IPS-11a (cell line): ENCODE measurements at regions not wholly inside any gene's neighbourhood (a gene's known extent, or its start where the extent isn't known, plus 50 kb on each side); places are given as distances from the start of the nearest gene placed in this dataset.
"Not testable (repeated sequence)": the region's sequence is repeated elsewhere in the genome, so short reads cannot be mapped to it uniquely, and the experiment has no call there.

Experiments used
- H3K4me3 ChIP-seq: one replicate; pipeline ENCODE4 v1.5.1; 2013; ENCODE audit warnings: low read depth, low read length, control low read depth

- H3K4me3 ChIP-seq: no peak overlapping the region
These were observed 346.6 kb upstream of the RUNX1 start for GRCh38 chr21:35395728-35396127.

GRCh38 chr21:35394634-35395369 lies 345.7 kb upstream of the RUNX1 start:
- no peak overlapping the region for H3K4me3 ChIP-seq

- H3K4me3 ChIP-seq: no peak overlapping the region
These were observed 344.9 kb upstream of the RUNX1 start for GRCh38 chr21:35394049-35394448.

- no peak overlapping the region for H3K4me3 ChIP-seq
These were observed 341.1 kb upstream of the RUNX1 start for GRCh38 chr21:35390013-35390776.

- H3K4me3 ChIP-seq: no peak overlapping the region
These were observed 337.5 kb upstream of the RUNX1 start for GRCh38 chr21:35386491-35387079.

- H3K4me3 ChIP-seq: no peak overlapping the region
These were observed 335.3 kb upstream of the RUNX1 start for GRCh38 chr21:35384375-35384774.

GRCh38 chr21:35382696-35383095 lies 333.6 kb upstream of the RUNX1 start:
- no peak overlapping the region for H3K4me3 ChIP-seq

GRCh38 chr21:35381743-35382310 lies 332.7 kb upstream of the RUNX1 start:
- no peak overlapping the region for H3K4me3 ChIP-seq

- not testable (repeated sequence) for H3K4me3 ChIP-seq
These were observed 331.2 kb upstream of the RUNX1 start for GRCh38 chr21:35380304-35380703.

GRCh38 chr21:35378881-35379280 lies 329.8 kb upstream of the RUNX1 start:
- no peak overlapping the region for H3K4me3 ChIP-seq

- no peak overlapping the region for H3K4me3 ChIP-seq
These were observed 328.5 kb upstream of the RUNX1 start for GRCh38 chr21:35377505-35378090.

- H3K4me3 ChIP-seq: no peak overlapping the region
These were observed 327.5 kb upstream of the RUNX1 start for GRCh38 chr21:35376406-35377135.

GRCh38 chr21:35375115-35375514 lies 326.0 kb upstream of the RUNX1 start:
- H3K4me3 ChIP-seq: no peak overlapping the region

- no peak overlapping the region for H3K4me3 ChIP-seq
These were observed 324.9 kb upstream of the RUNX1 start for GRCh38 chr21:35373998-35374397.

- H3K4me3 ChIP-seq: no peak overlapping the region
These were observed 323.1 kb upstream of the RUNX1 start for GRCh38 chr21:35372201-35372600.

GRCh38 chr21:35370671-35371070 lies 321.6 kb upstream of the RUNX1 start:
- H3K4me3 ChIP-seq: no peak overlapping the region

GRCh38 chr21:35370071-35370470 lies 321.0 kb upstream of the RUNX1 start:
- no peak overlapping the region for H3K4me3 ChIP-seq

GRCh38 chr21:35368326-35368725 lies 319.2 kb upstream of the RUNX1 start:
- H3K4me3 ChIP-seq: no peak overlapping the region

- H3K4me3 ChIP-seq: no peak overlapping the region
These were observed 318.5 kb upstream of the RUNX1 start for GRCh38 chr21:35367553-35367952.

GRCh38 chr21:35366394-35367080 lies 317.4 kb upstream of the RUNX1 start:
- no peak overlapping the region for H3K4me3 ChIP-seq
